GM12865 (cell line): ENCODE measurements at regions not wholly inside any gene's neighbourhood (a gene's known extent, or its start where the extent isn't known, plus 50 kb on each side); places are given as distances from the start of the nearest gene placed in this dataset.

Experiments
- DNase-seq: peaks from one replicate; pipeline ENCODE4 v3.0.0; 2010; ENCODE audit warnings: low read depth
- H3K4me3 ChIP-seq: 2 replicates; pipeline ENCODE4 v1.5.1; 2011; ENCODE audit warnings: mild to moderate bottlenecking, low read depth, low read length, control low read depth
- CTCF ChIP-seq: IDR thresholded peaks from 2 replicates; pipeline ENCODE4 v1.5.1; 2011; ENCODE audit warnings: low read length, control low read depth, low read depth, inconsistent platforms; ENCODE audit not compliant: insufficient read depth; ENCODE audit errors: missing control alignments

GRCh38 chr20:60490217-60491050, 532.2 kb downstream of the CDH26 start:
- no peak for DNase-seq
- no peak overlapping the region for H3K4me3 ChIP-seq
- TF ChIP-seq CTCF = no peak

GRCh38 chr20:60491051-60491581, 532.9 kb downstream of the CDH26 start:
- no peak for TF ChIP-seq CTCF
- no peak for DNase-seq
- no peak overlapping the region for H3K4me3 ChIP-seq

- no peak for DNase-seq
- TF ChIP-seq CTCF = no peak
- no peak overlapping the region for H3K4me3 ChIP-seq
Observed at GRCh38 chr20:60494476-60494875, 536.3 kb downstream of the CDH26 start.

- no peak for TF ChIP-seq CTCF
- no peak for DNase-seq
- H3K4me3 ChIP-seq = no peak overlapping the region
Observed at GRCh38 chr20:60497298-60498035, 539.2 kb downstream of the CDH26 start.

- no peak for TF ChIP-seq CTCF
- no peak overlapping the region for H3K4me3 ChIP-seq
- no peak for DNase-seq
Observed at GRCh38 chr20:60500038-60500701, 541.9 kb downstream of the CDH26 start.

- no peak for TF ChIP-seq CTCF
- DNase-seq = no peak
- no peak overlapping the region for H3K4me3 ChIP-seq
Observed at GRCh38 chr20:60501048-60501447, 542.8 kb downstream of the CDH26 start.
